Osteoblast (primary cell): ENCODE measurements at regions not wholly inside any gene's neighbourhood (a gene's known extent, or its start where the extent isn't known, plus 50 kb on each side); places are given as distances from the start of the nearest gene placed in this dataset.

Experiments
- DNase-seq: peaks from one replicate; pipeline ENCODE4 v3.0.0; 2011; ENCODE audit warnings: low spot score, mixed read lengths; ENCODE audit not compliant: insufficient read length; ENCODE audit errors: missing footprints
- H2AFZ ChIP-seq: 2 replicates; pipeline ENCODE4 v1.6.0; 2011; ENCODE audit warnings: mild to moderate bottlenecking, low read length
- H3K27ac ChIP-seq: 2 replicates; pipeline ENCODE4 v1.5.1; 2011; ENCODE audit warnings: mild to moderate bottlenecking, low read depth, low read length, moderate library complexity
- H3K27me3 ChIP-seq: 2 replicates; pipeline ENCODE4 v1.6.0; 2012; ENCODE audit warnings: mild to moderate bottlenecking, control low read depth, inconsistent platforms, low read length, moderate library complexity; ENCODE audit not compliant: insufficient read depth
- H3K36me3 ChIP-seq: 2 replicates; pipeline ENCODE4 v1.5.1; 2011; ENCODE audit warnings: mild to moderate bottlenecking, low read length, control low read depth, moderate library complexity; ENCODE audit not compliant: insufficient read depth
- H3K4me1 ChIP-seq: 2 replicates; pipeline ENCODE4 v1.5.1; 2011; ENCODE audit warnings: mild to moderate bottlenecking, low read length, control low read depth, moderate library complexity; ENCODE audit not compliant: insufficient read depth
- H3K4me2 ChIP-seq: 2 replicates; pipeline ENCODE4 v1.6.0; 2011; ENCODE audit warnings: mild to moderate bottlenecking, low read length; ENCODE audit not compliant: insufficient read depth
- H3K4me3 ChIP-seq: fragments of 200-600 bp; sonication (generic); 3 replicates; pipeline ENCODE4 v1.5.1; 2012; ENCODE audit warnings: mild to moderate bottlenecking, low read length, inconsistent platforms; ENCODE audit not compliant: insufficient read depth
- H3K79me2 ChIP-seq: 2 replicates; pipeline ENCODE4 v1.6.0; 2012; ENCODE audit warnings: mild to moderate bottlenecking, low read length, control low read depth, inconsistent platforms; ENCODE audit not compliant: insufficient read depth
- H3K9me3 ChIP-seq: 2 replicates; pipeline ENCODE4 v1.5.1; 2011; ENCODE audit warnings: low read depth, low read length, control low read depth
- H4K20me1 ChIP-seq: 2 replicates; pipeline ENCODE4 v1.6.0; 2012; ENCODE audit warnings: mild to moderate bottlenecking, low read length, control low read depth; ENCODE audit not compliant: insufficient read depth
- TF ChIP-seq, protein P1 (sequence below): IDR thresholded peaks from 2 replicates; pipeline ENCODE4 v1.5.1; 2011; ENCODE audit warnings: mild to moderate bottlenecking, low read depth, low read length, moderate library complexity; ENCODE audit errors: extremely low read depth

DNA sequence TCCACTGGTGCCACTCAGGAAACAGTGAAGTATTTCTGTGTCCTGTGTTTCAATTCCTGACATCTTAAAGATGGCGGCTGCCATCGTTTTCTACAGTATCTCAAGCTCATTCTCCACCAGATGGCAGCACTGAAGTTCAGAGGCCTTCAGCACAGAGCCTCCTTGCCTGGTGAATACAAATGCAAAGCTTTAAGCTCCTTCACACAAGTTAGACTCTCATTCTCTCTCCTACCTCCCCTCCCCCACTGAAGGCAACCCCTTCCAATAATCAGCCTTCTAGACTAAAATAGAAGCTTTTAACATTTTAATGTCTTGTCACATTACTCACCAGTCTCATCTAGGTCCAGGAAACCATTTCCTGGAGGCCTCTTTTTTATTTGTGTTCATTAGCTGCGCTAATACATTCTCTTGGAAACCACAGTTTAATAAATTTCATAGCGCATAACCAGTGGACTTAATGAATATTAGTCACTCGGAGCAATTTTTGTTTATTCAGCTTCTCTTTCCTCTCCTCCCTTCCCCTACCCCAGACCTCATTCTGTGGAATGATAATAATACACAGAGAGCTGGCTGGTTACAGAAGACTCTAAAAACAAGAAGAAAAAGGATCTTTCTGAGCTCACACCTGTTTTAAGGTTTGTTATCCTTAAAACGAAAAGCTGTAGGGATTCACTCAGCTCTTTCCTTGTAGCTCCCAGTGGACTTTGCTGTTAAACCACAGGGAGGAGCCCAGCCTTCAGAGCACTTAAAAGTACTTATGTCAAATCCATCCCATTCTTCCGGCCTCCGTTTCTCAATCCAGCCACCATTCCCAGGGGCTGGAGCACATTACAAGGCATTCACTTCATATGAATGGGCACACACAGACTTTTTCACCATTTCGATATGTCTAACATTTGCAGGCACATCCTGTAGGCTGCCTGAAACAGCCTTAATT, 384.9 kb downstream of the HLX start:
- Histone ChIP-seq H3K27me3 (no peaks in the 10 kb centered on the region), H3K79me2 (no peaks in the 10 kb centered on the region), H3K9me3 (no peaks in the 10 kb centered on the region), H2AFZ (peak overlapping the region; percentile 73), H3K27ac (peak overlapping the region; percentile 43), H3K36me3 (no peaks in the 10 kb centered on the region), H3K4me3 (peak overlapping the region; percentile 33), H3K4me2 (peak overlapping the region; percentile 70), H4K20me1 (no peaks in the 10 kb centered on the region), H3K4me1 (peaks cover 23% of the 10 kb centered on the region)
- TF ChIP-seq, protein P1, sequence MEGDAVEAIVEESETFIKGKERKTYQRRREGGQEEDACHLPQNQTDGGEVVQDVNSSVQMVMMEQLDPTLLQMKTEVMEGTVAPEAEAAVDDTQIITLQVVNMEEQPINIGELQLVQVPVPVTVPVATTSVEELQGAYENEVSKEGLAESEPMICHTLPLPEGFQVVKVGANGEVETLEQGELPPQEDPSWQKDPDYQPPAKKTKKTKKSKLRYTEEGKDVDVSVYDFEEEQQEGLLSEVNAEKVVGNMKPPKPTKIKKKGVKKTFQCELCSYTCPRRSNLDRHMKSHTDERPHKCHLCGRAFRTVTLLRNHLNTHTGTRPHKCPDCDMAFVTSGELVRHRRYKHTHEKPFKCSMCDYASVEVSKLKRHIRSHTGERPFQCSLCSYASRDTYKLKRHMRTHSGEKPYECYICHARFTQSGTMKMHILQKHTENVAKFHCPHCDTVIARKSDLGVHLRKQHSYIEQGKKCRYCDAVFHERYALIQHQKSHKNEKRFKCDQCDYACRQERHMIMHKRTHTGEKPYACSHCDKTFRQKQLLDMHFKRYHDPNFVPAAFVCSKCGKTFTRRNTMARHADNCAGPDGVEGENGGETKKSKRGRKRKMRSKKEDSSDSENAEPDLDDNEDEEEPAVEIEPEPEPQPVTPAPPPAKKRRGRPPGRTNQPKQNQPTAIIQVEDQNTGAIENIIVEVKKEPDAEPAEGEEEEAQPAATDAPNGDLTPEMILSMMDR, result peak; percentile 81
- DNase-seq, result peak; percentile 69

- DNase-seq, result no peak
- H3K79me2 ChIP-seq, result no peaks in the 10 kb centered on the region
Observed at GRCh38 chr1:221264848-221265247, 385.6 kb downstream of the HLX start.

DNA sequence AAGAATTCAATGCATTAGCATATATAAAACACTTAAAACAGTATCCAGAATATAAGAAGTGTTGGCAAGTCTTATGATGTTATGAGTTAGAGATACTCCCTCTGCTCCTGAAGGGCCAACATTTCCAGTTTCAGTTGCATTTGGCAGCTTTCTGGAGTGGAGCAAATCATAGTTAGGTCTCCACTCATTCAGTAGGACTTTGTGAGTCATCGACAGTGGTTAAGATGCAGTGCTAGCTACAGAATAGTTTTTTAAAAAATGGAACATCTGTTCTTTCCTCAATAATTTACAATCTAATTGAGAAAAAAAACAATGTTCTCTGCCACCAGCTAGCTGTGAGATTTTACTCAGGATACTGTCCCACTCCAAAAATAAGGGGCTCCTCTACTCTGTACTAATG, 389.1 kb downstream of the HLX start:
- Histone ChIP-seq H4K20me1 (no peaks in the 10 kb centered on the region), H3K9me3 (no peaks in the 10 kb centered on the region), H3K36me3 (no peaks in the 10 kb centered on the region), H3K4me2 (peak overlapping the region; percentile 4), H3K79me2 (no peaks in the 10 kb centered on the region), H3K27me3 (no peaks in the 10 kb centered on the region), H2AFZ (no peak overlapping the region), H3K4me1 (peaks cover 23% of the 10 kb centered on the region), H3K4me3 (no peak overlapping the region), H3K27ac (peak overlapping the region; percentile 18)
- TF ChIP-seq, protein P1, result no peak
- DNase-seq, result peak; percentile 84

More at GRCh38 chr1:221264848-221265247, 385.6 kb downstream of the HLX start:
- TF ChIP-seq, protein P1, result no peak
- Histone ChIP-seq H3K4me3 (peak overlapping the region; percentile 33), H3K9me3 (no peaks in the 10 kb centered on the region), H3K36me3 (no peaks in the 10 kb centered on the region), H2AFZ (peak overlapping the region; percentile 68), H3K4me1 (peaks cover 23% of the 10 kb centered on the region), H3K27ac (peak overlapping the region; percentile 43), H3K4me2 (peak overlapping the region; percentile 70), H4K20me1 (no peaks in the 10 kb centered on the region), H3K27me3 (no peaks in the 10 kb centered on the region)

GRCh38 chr1:221271701-221272100, 392.5 kb downstream of the HLX start:
- peaks cover 10% of the 10 kb centered on the region for H3K4me1 ChIP-seq
- no peak for DNase-seq
- H3K27me3 ChIP-seq, result no peaks in the 10 kb centered on the region
- H3K9me3 ChIP-seq, result no peaks in the 10 kb centered on the region
- H3K27ac ChIP-seq, result no peak overlapping the region
- H3K36me3 ChIP-seq, result no peaks in the 10 kb centered on the region
- no peak overlapping the region for H3K4me2 ChIP-seq
- H2AFZ ChIP-seq, result peak overlapping the region; percentile 18
- H3K79me2 ChIP-seq, result no peaks in the 10 kb centered on the region
- TF ChIP-seq, protein P1, result no peak
- H4K20me1 ChIP-seq, result no peaks in the 10 kb centered on the region
- H3K4me3 ChIP-seq, result no peak overlapping the region
